ACC112 (cell line): ENCODE measurements at regions not wholly inside any gene's neighbourhood (a gene's known extent, or its start where the extent isn't known, plus 50 kb on each side); places are given as distances from the start of the nearest gene placed in this dataset.
"Not testable (repeated sequence)": the region's sequence is repeated elsewhere in the genome, so short reads cannot be mapped to it uniquely, and the experiment has no call there.

ENCODE experiments used
- H2AFZ ChIP-seq: fragments of 200-600 bp; sonication (generic); one replicate; pipeline ENCODE4 v1.6.0; 2017; ENCODE audit warnings: antibody characterized with exemption, low read length; ENCODE audit not compliant: unreplicated experiment
- H3K27ac ChIP-seq: fragments of 200-600 bp; sonication (generic); 2 replicates; pipeline ENCODE4 v1.5.1; 2014; ENCODE audit warnings: low read depth, mild to moderate bottlenecking, antibody characterized with exemption, low read length, moderate library complexity
- H3K27me3 ChIP-seq: fragments of 200-600 bp; sonication (generic); 2 replicates; pipeline ENCODE4 v1.6.1; 2014; ENCODE audit warnings: mild to moderate bottlenecking, antibody characterized with exemption, low read length, moderate library complexity, mixed read lengths; ENCODE audit not compliant: insufficient read depth
- H3K36me3 ChIP-seq: fragments of 200-600 bp; sonication (generic); 2 replicates; pipeline ENCODE4 v1.6.1; 2016; ENCODE audit warnings: mild to moderate bottlenecking, antibody characterized with exemption, low read length, moderate library complexity, mixed read lengths; ENCODE audit not compliant: insufficient read depth
- H3K4me1 ChIP-seq: fragments of 200-600 bp; sonication (generic); one replicate; pipeline ENCODE4 v1.6.1; 2016; ENCODE audit warnings: low read length, mixed read lengths; ENCODE audit not compliant: insufficient read depth, unreplicated experiment, control insufficient read depth
- H3K4me3 ChIP-seq: fragments of 200-600 bp; sonication (generic); 2 replicates; pipeline ENCODE4 v1.5.1; 2014; ENCODE audit warnings: mild to moderate bottlenecking, low read depth, low read length
- H3K79me2 ChIP-seq: fragments of 200-600 bp; sonication (generic); one replicate; pipeline ENCODE4 v1.6.0; 2016; ENCODE audit warnings: low read length; ENCODE audit not compliant: control insufficient read depth, unreplicated experiment, insufficient read depth

GRCh38 chr9:87041553-87042235 is 94.4 kb upstream of the GAS1 start:
- H2AFZ ChIP-seq, H3K79me2 ChIP-seq, H3K4me3 ChIP-seq, H3K27ac ChIP-seq, H3K4me1 ChIP-seq, H3K27me3 ChIP-seq, H3K36me3 ChIP-seq: not testable (repeated sequence)

- H3K4me1 ChIP-seq, H3K27me3 ChIP-seq, H3K4me3 ChIP-seq, H2AFZ ChIP-seq, H3K27ac ChIP-seq, H3K79me2 ChIP-seq, H3K36me3 ChIP-seq: not testable (repeated sequence)
Observed at GRCh38 chr9:87049929-87050608, 102.8 kb upstream of the GAS1 start.

- Histone ChIP-seq H3K79me2 (no peaks in the 10 kb centered on the region), H3K36me3 (no peaks in the 10 kb centered on the region), H3K27me3 (no peaks in the 10 kb centered on the region), H2AFZ (no peak overlapping the region), H3K4me3 (no peak overlapping the region), H3K27ac (no peak overlapping the region), H3K4me1 (no peaks in the 10 kb centered on the region)
Observed at GRCh38 chr9:87054999-87055686, 107.8 kb upstream of the GAS1 start.

DNA sequence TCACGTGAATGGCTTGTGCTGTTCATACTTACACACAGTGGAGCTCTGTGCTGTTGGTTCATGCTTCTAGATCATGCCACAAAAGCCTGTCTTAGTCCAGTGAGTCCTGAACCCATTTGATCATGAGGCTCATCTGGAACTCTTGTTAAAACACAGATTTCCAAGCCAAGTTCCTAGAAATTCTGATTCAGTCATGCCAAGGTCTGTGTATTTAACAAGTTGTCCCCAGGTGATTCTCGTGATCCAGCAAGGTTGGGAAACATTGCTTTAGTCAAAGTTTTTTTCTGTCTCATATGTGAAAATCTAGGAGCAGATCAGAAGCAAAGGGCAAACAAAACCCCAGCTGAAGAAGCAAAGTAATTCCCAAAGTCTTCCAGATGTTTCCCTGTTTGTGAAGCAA is 112.5 kb upstream of the GAS1 start:
- H3K36me3 ChIP-seq, result no peaks in the 10 kb centered on the region
- H3K27me3 ChIP-seq, result no peaks in the 10 kb centered on the region
- H3K4me1 ChIP-seq, result peaks cover 24% of the 10 kb centered on the region
- no peak overlapping the region for H3K4me3 ChIP-seq
- H3K79me2 ChIP-seq, result no peaks in the 10 kb centered on the region
- no peak overlapping the region for H3K27ac ChIP-seq
- no peak overlapping the region for H2AFZ ChIP-seq

- Histone ChIP-seq H3K27me3 (no peaks in the 10 kb centered on the region), H3K79me2 (no peaks in the 10 kb centered on the region), H3K36me3 (no peaks in the 10 kb centered on the region), H3K4me3 (no peak overlapping the region), H2AFZ (peak overlapping the region; percentile 59), H3K4me1 (peaks cover 24% of the 10 kb centered on the region), H3K27ac (peak overlapping the region; percentile 85)
Observed at GRCh38 chr9:87062746-87063145, 115.4 kb upstream of the GAS1 start.

DNA sequence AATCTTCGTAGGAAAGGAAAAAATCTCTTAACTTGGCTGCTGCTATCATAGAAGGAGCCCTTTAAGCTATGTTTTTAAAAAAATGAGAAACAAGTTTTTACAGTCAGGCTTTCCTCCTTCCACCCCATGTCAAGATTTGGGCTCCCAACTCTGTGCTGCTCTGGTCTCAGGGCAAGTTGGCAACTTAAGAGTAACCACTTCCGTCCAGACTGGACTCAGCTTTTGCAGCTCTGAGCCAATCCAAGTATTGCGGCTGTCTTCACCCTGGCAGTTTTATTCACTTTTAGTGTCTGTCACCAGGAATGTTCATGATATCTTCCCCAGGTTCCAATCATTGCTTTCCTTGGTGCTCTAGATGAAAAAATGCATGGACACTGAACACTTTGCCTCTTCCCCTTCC is 115.9 kb upstream of the GAS1 start:
- Histone ChIP-seq H3K27me3 (no peaks in the 10 kb centered on the region), H3K4me3 (peak overlapping the region; percentile 63), H2AFZ (peak overlapping the region; percentile 59), H3K27ac (peak overlapping the region; percentile 85), H3K36me3 (no peaks in the 10 kb centered on the region), H3K79me2 (no peaks in the 10 kb centered on the region), H3K4me1 (peaks cover 24% of the 10 kb centered on the region)

DNA sequence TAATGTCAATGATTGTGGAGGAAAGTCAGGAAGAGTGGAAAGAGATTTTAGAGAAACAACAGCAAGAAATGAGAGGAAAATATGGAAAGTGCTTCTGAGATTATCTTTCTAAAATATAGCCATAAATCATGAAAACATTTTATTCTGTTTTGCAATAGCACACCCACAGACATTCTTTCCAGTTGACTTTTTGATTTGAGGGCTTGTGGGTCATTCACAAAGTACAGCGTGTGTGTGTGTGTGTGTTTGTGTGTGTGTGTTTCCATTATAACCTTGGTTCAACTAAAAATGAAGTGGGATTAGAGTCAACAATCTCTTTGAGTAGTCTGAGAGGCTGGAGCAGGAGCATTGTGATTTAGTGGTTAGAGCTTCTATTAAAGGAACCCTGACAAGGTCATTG is 116.6 kb upstream of the GAS1 start:
- Histone ChIP-seq H3K36me3 (no peaks in the 10 kb centered on the region), H3K79me2 (no peaks in the 10 kb centered on the region), H3K4me1 (peaks cover 24% of the 10 kb centered on the region), H3K27ac (peak overlapping the region; percentile 85), H3K4me3 (peak overlapping the region; percentile 63), H3K27me3 (no peaks in the 10 kb centered on the region), H2AFZ (peak overlapping the region; percentile 59)

DNA sequence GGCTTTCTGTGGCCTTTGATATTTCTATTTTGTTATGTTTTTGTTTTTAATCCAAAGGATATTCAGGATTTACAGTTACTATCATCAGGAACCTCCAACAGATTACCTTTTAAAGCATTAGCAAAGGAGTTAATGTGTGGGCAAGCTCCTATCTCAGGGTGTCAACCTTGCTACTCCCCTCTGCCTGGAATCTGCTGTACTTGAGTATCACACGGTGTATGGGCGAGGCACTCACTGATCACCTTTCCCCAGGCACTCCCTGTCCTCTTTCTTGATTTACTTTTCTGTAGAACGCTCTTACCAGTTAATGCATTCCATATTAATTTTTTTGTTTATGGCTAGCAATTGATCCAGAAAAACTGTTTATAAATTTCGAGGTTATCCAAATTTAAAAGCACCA is 117.0 kb upstream of the GAS1 start:
- no peaks in the 10 kb centered on the region for H3K36me3 ChIP-seq
- no peaks in the 10 kb centered on the region for H3K27me3 ChIP-seq
- H3K4me3 ChIP-seq, result peak overlapping the region; percentile 63; the same call in 1 of the 2 replicates
- peak overlapping the region; percentile 59 for H2AFZ ChIP-seq
- H3K79me2 ChIP-seq, result no peaks in the 10 kb centered on the region
- H3K4me1 ChIP-seq, result peaks cover 24% of the 10 kb centered on the region
- peak overlapping the region; percentile 85 for H3K27ac ChIP-seq

DNA sequence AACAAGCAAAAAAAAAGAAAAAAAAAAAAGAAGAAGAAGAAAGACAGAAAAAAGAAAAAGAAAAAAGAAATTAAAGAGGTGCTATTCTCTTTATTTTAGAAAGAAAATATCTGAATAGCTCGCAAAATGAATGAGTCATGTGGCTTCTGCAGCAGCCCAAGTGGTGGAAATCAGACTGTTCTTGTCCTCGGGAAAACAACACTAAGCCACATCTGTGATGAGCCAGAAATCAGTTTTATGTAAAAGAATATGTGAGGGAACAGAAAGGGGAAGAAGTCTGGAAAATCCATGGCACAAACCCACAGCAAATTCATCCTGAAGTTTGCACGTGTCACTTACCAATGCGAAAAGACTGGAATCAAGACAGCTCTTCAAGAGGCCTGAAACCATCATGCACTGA is 118.7 kb upstream of the GAS1 start:
- Histone ChIP-seq H2AFZ (no peak overlapping the region), H3K27ac (no peak overlapping the region)

DNA sequence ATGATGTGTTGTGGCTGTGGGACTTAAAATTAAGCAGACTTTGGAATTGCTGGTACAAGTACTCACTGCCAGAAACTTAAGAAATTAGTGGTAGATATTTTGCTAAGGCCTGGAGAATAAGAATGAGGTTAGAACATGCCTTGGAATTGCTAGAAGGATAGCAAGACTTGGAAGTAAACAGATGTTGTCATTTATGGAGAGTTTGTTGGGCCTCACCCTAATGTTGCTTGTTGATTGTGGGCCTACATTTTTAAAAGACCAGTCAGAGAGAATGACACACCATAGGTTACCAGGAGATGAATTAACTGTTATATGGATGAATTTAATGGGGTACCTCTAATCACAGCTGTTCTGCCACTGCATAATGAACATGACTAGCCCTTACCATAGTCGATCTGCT is 120.1 kb upstream of the GAS1 start:
- H3K79me2 ChIP-seq, result no peaks in the 10 kb centered on the region
- H3K27me3 ChIP-seq, result no peaks in the 10 kb centered on the region
- H3K27ac ChIP-seq, result no peak overlapping the region
- H3K4me3 ChIP-seq, result no peak overlapping the region
- H2AFZ ChIP-seq, result no peak overlapping the region
- H3K4me1 ChIP-seq, result peaks cover 20% of the 10 kb centered on the region
- no peaks in the 10 kb centered on the region for H3K36me3 ChIP-seq

More for the DNA sequence above, 118.7 kb upstream of the GAS1 start:
- Histone ChIP-seq H3K27me3 (no peaks in the 10 kb centered on the region), H3K4me1 (peaks cover 22% of the 10 kb centered on the region), H3K36me3 (no peaks in the 10 kb centered on the region), H3K4me3 (no peak overlapping the region), H3K79me2 (no peaks in the 10 kb centered on the region)
